Skeletal muscle tissue (tissue), 3 donors: ENCODE measurements at regions not wholly inside any gene's neighbourhood (a gene's known extent, or its start where the extent isn't known, plus 50 kb on each side); places are given as distances from the start of the nearest gene placed in this dataset.

ENCODE experiments used
- H3K27ac ChIP-seq: one replicate; pipeline ENCODE4 v1.7.0; 2013; ENCODE audit warnings: mild to moderate bottlenecking, low read depth, low read length, inconsistent platforms
- H3K27me3 ChIP-seq, 3 donors: one replicate each; pipeline ENCODE4 v1.7.0; 2013; ENCODE audit warnings: low read length in 3 of 3; ENCODE audit not compliant: control insufficient read depth in 3 of 3, insufficient read depth in 3 of 3
- H3K36me3 ChIP-seq, 3 donors: one replicate each; pipeline ENCODE4 v1.7.0; 2013; ENCODE audit warnings: low read length in 3 of 3; ENCODE audit not compliant: control insufficient read depth in 3 of 3, insufficient read depth in 3 of 3
- H3K4me1 ChIP-seq, 3 donors: one replicate each; pipeline ENCODE4 v1.7.0; 2013; ENCODE audit warnings: low read length in 3 of 3, mild to moderate bottlenecking in 3 of 3; ENCODE audit not compliant: control insufficient read depth in 3 of 3, insufficient read depth in 3 of 3
- H3K4me3 ChIP-seq, 3 donors: one replicate each; pipeline ENCODE4 v1.7.0; 2013; ENCODE audit warnings: low read length in 3 of 3
- H3K9ac ChIP-seq, 3 donors: one replicate each; pipeline ENCODE4 v1.7.0; 2013; ENCODE audit warnings: low read length in 3 of 3, mild to moderate bottlenecking in 3 of 3, moderate library complexity in 2 of 3, low read depth in 1 of 3
- H3K9me3 ChIP-seq, 3 donors: one replicate each; pipeline ENCODE4 v1.7.0; 2013; ENCODE audit warnings: low read length in 3 of 3; ENCODE audit not compliant: control insufficient read depth in 3 of 3
- donor health status: Osteomylitis.

- no peak overlapping the region for H3K27ac ChIP-seq
- no peaks in the 10 kb centered on the region for H3K4me1 ChIP-seq
- H3K27me3 ChIP-seq: no peaks in the 10 kb centered on the region
- no peaks in the 10 kb centered on the region for H3K36me3 ChIP-seq
- no peaks in the 10 kb centered on the region for H3K9me3 ChIP-seq
- no peak overlapping the region for H3K4me3 ChIP-seq
- H3K9ac ChIP-seq: no peak overlapping the region
Measured at GRCh38 chr11:27968461-27968860, 139.5 kb downstream of the KIF18A start.

GRCh38 chr11:27965559-27965958, 142.4 kb downstream of the KIF18A start:
- no peak overlapping the region for H3K4me3 ChIP-seq
- no peak overlapping the region for H3K27ac ChIP-seq
- no peaks in the 10 kb centered on the region for H3K4me1 ChIP-seq
- H3K36me3 ChIP-seq: no peaks in the 10 kb centered on the region
- H3K9ac ChIP-seq: no peak overlapping the region
- no peaks in the 10 kb centered on the region for H3K9me3 ChIP-seq
- no peaks in the 10 kb centered on the region for H3K27me3 ChIP-seq

GRCh38 chr11:27963370-27963769, 144.6 kb downstream of the KIF18A start:
- Histone ChIP-seq H3K4me1 (no peaks in the 10 kb centered on the region), H3K9me3 (no peaks in the 10 kb centered on the region), H3K4me3 (no peak overlapping the region), H3K27ac (no peak overlapping the region), H3K9ac (no peak overlapping the region), H3K27me3 (no peaks in the 10 kb centered on the region), H3K36me3 (no peaks in the 10 kb centered on the region)

- Histone ChIP-seq H3K4me3 (no peak overlapping the region), H3K9me3 (peaks cover 0 to 1% (median 0%) of the 10 kb centered on the region in 3 donors), H3K36me3 (no peaks in the 10 kb centered on the region), H3K27me3 (no peaks in the 10 kb centered on the region), H3K9ac (no peak overlapping the region), H3K27ac (no peak overlapping the region), H3K4me1 (no peaks in the 10 kb centered on the region)
Measured at GRCh38 chr11:27949951-27950738, 157.8 kb downstream of the KIF18A start.

- no peaks in the 10 kb centered on the region for H3K36me3 ChIP-seq
- no peak overlapping the region for H3K4me3 ChIP-seq
- H3K4me1 ChIP-seq: no peaks in the 10 kb centered on the region
- peaks cover 0 to 1% (median 0%) of the 10 kb centered on the region in 3 donors for H3K9me3 ChIP-seq
- H3K9ac ChIP-seq: no peak overlapping the region
- H3K27me3 ChIP-seq: no peaks in the 10 kb centered on the region
- no peak overlapping the region for H3K27ac ChIP-seq
Measured at GRCh38 chr11:27945348-27945747, 162.6 kb downstream of the KIF18A start.

GRCh38 chr11:27938011-27938410, 169.9 kb downstream of the KIF18A start:
- Histone ChIP-seq H3K9me3 (no peaks in the 10 kb centered on the region), H3K27ac (no peak overlapping the region), H3K4me3 (no peak overlapping the region), H3K9ac (no peak overlapping the region), H3K36me3 (no peaks in the 10 kb centered on the region), H3K4me1 (no peaks in the 10 kb centered on the region), H3K27me3 (no peaks in the 10 kb centered on the region)

GRCh38 chr11:27934830-27935145, 173.2 kb downstream of the KIF18A start:
- H3K9me3 ChIP-seq: no peaks in the 10 kb centered on the region
- H3K4me3 ChIP-seq: no peak overlapping the region
- H3K27me3 ChIP-seq: no peaks in the 10 kb centered on the region
- H3K4me1 ChIP-seq: no peaks in the 10 kb centered on the region
- no peaks in the 10 kb centered on the region for H3K36me3 ChIP-seq
- H3K9ac ChIP-seq: no peak overlapping the region
- no peak overlapping the region for H3K27ac ChIP-seq

- H3K4me1 ChIP-seq: no peaks in the 10 kb centered on the region
- H3K27ac ChIP-seq: no peak overlapping the region
Measured at GRCh38 chr11:27933992-27934829, 173.7 kb downstream of the KIF18A start.

GRCh38 chr11:27931770-27932169, 176.2 kb downstream of the KIF18A start:
- no peaks in the 10 kb centered on the region for H3K36me3 ChIP-seq
- H3K9me3 ChIP-seq: no peaks in the 10 kb centered on the region
- H3K4me1 ChIP-seq: no peaks in the 10 kb centered on the region
- no peak overlapping the region for H3K4me3 ChIP-seq
- H3K27me3 ChIP-seq: no peaks in the 10 kb centered on the region
- no peak overlapping the region for H3K27ac ChIP-seq
- no peak overlapping the region for H3K9ac ChIP-seq

More at GRCh38 chr11:27933992-27934829, 173.7 kb downstream of the KIF18A start:
- no peak overlapping the region for H3K9ac ChIP-seq
- no peaks in the 10 kb centered on the region for H3K36me3 ChIP-seq
- H3K9me3 ChIP-seq: no peaks in the 10 kb centered on the region
- no peak overlapping the region for H3K4me3 ChIP-seq
- H3K27me3 ChIP-seq: no peaks in the 10 kb centered on the region

- no peaks in the 10 kb centered on the region for H3K4me1 ChIP-seq
- H3K27ac ChIP-seq: no peak overlapping the region
- H3K36me3 ChIP-seq: no peaks in the 10 kb centered on the region
- H3K9ac ChIP-seq: no peak overlapping the region
- no peaks in the 10 kb centered on the region for H3K9me3 ChIP-seq
- H3K4me3 ChIP-seq: no peak overlapping the region
- no peaks in the 10 kb centered on the region for H3K27me3 ChIP-seq
Measured at GRCh38 chr11:27930946-27931345, 177.0 kb downstream of the KIF18A start.
